Sigmoid colon (tissue), 6 donors: ENCODE measurements at regions not wholly inside any gene's neighbourhood (a gene's known extent, or its start where the extent isn't known, plus 50 kb on each side); places are given as distances from the start of the nearest gene placed in this dataset.

Source experiments
- DNase-seq: peaks from one replicate; pipeline ENCODE4 v3.0.0-alpha.2; 2019
- H3K27ac ChIP-seq, 4 donors: fragments of 200-600 bp; sonication (generic); one replicate each; pipeline ENCODE4 v1.5.1; 2016 to 2019; ENCODE audit warnings: mild to moderate bottlenecking in 1 of 4
- H3K27me3 ChIP-seq, 3 donors: fragments of 200-600 bp; sonication (generic); one replicate each; pipeline ENCODE4 v1.5.1; 2019; ENCODE audit warnings: mild to moderate bottlenecking in 1 of 3
- H3K36me3 ChIP-seq, 4 donors: fragments of 200-600 bp; sonication (generic); one replicate each; pipeline ENCODE4 v1.5.1; 2016 to 2019
- H3K4me1 ChIP-seq, 4 donors: fragments of 200-600 bp; sonication (generic); one replicate each; pipeline ENCODE4 v1.5.1; 2017 to 2019
- H3K4me3 ChIP-seq, 4 donors: fragments of 200-600 bp; sonication (generic); one replicate each; pipeline ENCODE4 v1.5.1; 2017 to 2019; ENCODE audit warnings: mild to moderate bottlenecking in 2 of 4, moderate library complexity in 1 of 4
- H3K9me3 ChIP-seq, 4 donors: fragments of 200-600 bp in 3 of 4; sonication (generic) in 3 of 4; one replicate each; pipeline versions ENCODE4 v1.5.1 to v1.6.1; 2013 to 2019
- CTCF ChIP-seq, 4 experiments: fragments of 450-650 bp in 3 of 4; fragments of 200-600 bp in 1 of 4; IDR thresholded peaks; one replicate each; pipeline ENCODE4 v1.5.1; 2016 to 2019; ENCODE audit warnings: antibody characterized with exemption in 4 of 4, mild to moderate bottlenecking in 3 of 4, moderate library complexity in 2 of 4
- EP300 ChIP-seq, 4 donors: sonication (generic); formaldehyde crosslinking; IDR thresholded peaks; one replicate each; pipeline ENCODE4 v1.6.1; 2017; ENCODE audit warnings: antibody characterized with exemption in 4 of 4
- POLR2A ChIP-seq, 2 donors: fragments of 450-650 bp; IDR thresholded peaks; one replicate each; pipeline ENCODE4 v1.6.1; 2016; ENCODE audit warnings: antibody characterized with exemption in 2 of 2, mild to moderate bottlenecking in 2 of 2, moderate library complexity in 2 of 2
- POLR2AphosphoS5 ChIP-seq, 4 donors: sonication (generic); formaldehyde crosslinking; IDR thresholded peaks; one replicate each; pipeline ENCODE4 v1.6.1; 2017; ENCODE audit warnings: antibody characterized with exemption in 4 of 4
- WGBS, 2 donors: extraction: QIAGEN DNeasy Blood & Tissue Kit; methylation state at CpG; one replicate each; pipeline ENCODE4 v1.1.7; 2013; 5-methylcytosine and 5-hydroxymethylcytosine counted together
- intact Hi-C: fragments of 100-400 bp; cut with DNase I; formaldehyde crosslinking; loops from one replicate; pipeline ENCODE4 v1.15.1; 2023
- donor health status: healthy with polysubstance abuse.
- donor health status: healthy.

DNA sequence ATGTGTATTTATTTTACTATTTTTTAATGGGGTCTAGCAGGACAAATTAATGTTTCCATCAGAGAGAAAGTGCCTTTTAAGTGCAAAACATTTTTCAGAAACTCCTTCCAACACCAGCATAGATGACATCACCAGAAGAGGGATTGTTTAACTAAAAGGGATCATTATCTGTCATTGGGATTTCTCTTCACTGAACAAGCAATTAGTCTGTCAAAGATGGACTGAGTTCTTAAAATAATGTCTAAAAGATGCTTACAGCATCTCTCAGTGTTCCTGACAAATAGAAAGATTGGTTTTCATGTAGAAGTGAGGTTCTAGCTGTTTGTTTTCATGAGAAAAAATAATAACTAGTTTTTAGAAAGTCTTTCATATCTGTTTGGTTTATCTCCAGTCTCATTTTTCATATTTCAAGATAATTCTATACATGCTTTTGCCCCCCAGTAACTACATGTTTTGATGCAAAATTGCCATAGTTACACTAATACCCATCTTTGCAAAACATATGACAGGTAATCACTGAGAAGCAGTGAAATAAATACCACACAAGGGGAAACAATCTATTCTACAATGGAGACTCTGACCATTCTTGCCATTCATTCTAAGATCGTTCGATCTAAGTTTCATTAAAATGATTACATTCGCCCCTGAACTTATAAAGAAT is 850.3 kb downstream of the GALC start:
- Histone ChIP-seq H3K27me3 (no peaks in the 10 kb centered on the region), H3K36me3 (no peaks in the 10 kb centered on the region), H3K9me3 (peaks cover 0 to 3% (median 0%) of the 10 kb centered on the region in 4 donors), H3K4me1 (peaks cover 0 to 8% (median 0%) of the 10 kb centered on the region in 4 donors), H3K4me3 (no peak overlapping the region), H3K27ac (no peak overlapping the region)
- no peak for DNase-seq
- TF ChIP-seq POLR2A (IDR thresholded peaks at IDR 0.05) = no peak
- no peak for TF ChIP-seq POLR2AphosphoS5 (IDR thresholded peaks at IDR 0.05)
- no peak for TF ChIP-seq EP300 (IDR thresholded peaks at IDR 0.05)
- no peak for TF ChIP-seq CTCF (IDR thresholded peaks at IDR 0.05)
- WGBS, 2 donors = 91 to 96% methylated on average over 3 of the region's 3 CpGs
- intact Hi-C loops = no loop called here

DNA sequence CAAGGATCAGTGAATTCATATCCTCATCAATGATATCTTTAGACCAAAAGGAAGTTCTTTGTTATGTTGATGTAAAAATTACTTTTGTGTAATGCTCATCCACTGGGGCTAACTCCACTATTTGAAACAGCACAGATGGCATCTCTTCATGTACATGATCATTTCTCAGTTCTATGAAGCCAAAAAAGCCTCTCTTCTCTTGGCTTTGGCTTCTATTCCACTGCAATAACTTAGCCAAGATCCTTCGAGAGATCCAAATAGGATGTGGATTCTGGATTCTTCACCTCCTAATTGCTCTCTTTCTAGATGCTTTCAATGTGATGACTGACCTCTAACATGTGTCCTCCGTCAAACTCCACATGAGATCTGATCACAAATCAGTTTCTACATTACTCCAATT is 851.2 kb downstream of the GALC start:
- peaks cover 0 to 3% (median 0%) of the 10 kb centered on the region in 4 donors for H3K9me3 ChIP-seq
- TF ChIP-seq EP300 (IDR thresholded peaks at IDR 0.05) (no peak), CTCF (IDR thresholded peaks at IDR 0.05) (no peak)
- no peak overlapping the region for H3K27ac ChIP-seq
- no peaks in the 10 kb centered on the region for H3K36me3 ChIP-seq
- no peak overlapping the region for H3K4me3 ChIP-seq
- H3K4me1 ChIP-seq = peaks cover 0 to 8% (median 0%) of the 10 kb centered on the region in 4 donors
- no peaks in the 10 kb centered on the region for H3K27me3 ChIP-seq
- 60 to 70% methylated on average over 2 of the region's 2 CpGs for WGBS, 2 donors
- DNase-seq = no peak
- intact Hi-C loops = no loop called here

DNA sequence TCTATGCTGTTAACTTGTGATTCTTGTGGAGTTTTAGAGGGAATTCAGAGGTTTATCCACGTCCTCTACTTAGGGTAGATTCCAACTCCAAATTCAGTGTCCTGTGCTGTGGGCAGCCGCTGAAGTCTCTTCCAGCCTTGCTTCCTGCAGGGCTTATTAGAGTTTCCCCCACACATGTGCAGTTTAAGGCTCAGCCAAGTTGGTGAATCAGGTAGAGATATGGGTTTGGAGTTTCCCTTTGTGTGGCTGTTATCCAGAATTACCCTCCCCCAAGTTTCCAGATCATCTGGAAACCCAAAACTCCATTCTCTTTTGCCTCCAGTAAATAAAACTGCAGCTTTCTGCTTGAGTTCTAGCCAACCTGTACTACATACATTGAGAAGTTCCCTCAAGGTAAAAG is 853.7 kb downstream of the GALC start:
- no peak overlapping the region for H3K4me3 ChIP-seq
- no peaks in the 10 kb centered on the region for H3K27me3 ChIP-seq
- peaks cover 0 to 8% (median 0%) of the 10 kb centered on the region in 4 donors for H3K4me1 ChIP-seq
- WGBS, 2 donors = 75 to 81% methylated on average over 2 of the region's 2 CpGs
- no peak for DNase-seq
- peaks cover 0 to 3% (median 0%) of the 10 kb centered on the region in 4 donors for H3K9me3 ChIP-seq
- intact Hi-C loops = no loop called here
- TF ChIP-seq CTCF (IDR thresholded peaks at IDR 0.05) (no peak), POLR2AphosphoS5 (IDR thresholded peaks at IDR 0.05) (no peak), EP300 (IDR thresholded peaks at IDR 0.05) (no peak), POLR2A (IDR thresholded peaks at IDR 0.05) (no peak)
- H3K36me3 ChIP-seq = no peaks in the 10 kb centered on the region
- H3K27ac ChIP-seq = no peak overlapping the region

DNA sequence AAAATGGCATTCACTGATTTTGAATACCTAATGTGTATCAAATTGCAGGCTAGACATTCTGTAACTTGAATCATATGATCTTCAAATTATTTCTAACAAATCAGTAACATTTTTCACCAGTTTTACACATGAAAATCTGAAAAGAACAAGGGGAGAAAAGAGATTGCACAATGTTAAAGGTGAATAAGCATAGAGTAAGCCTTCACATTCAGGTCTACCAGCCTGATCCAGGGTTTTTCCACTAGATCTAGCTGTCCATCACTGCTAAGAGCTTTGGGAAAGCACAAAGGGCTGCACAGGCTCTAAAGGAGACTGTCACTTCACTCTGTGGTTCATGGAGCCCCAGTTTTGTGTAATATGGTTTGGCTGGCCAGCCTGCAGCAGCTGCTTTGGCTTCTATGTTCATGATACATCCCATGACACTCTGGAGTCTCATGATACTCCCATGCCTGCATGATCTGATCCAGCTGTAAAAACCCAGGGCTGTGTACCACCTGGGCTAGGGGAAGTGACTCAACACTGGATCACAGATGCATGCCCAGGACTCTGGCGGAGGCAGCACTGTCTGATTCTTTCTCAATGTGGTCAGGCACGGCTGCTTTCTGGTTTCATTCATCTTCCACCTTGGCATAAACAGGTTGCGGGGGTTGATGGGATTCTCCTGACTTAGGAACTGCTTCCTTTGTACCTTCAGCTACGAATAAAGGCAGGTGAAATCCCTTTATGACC is 859.7 kb downstream of the GALC start:
- intact Hi-C loops = no loop called here
- no peaks in the 10 kb centered on the region for H3K27me3 ChIP-seq
- no peaks in the 10 kb centered on the region for H3K9me3 ChIP-seq
- TF ChIP-seq POLR2A (IDR thresholded peaks at IDR 0.05) (no peak), EP300 (IDR thresholded peaks at IDR 0.05) (no peak), CTCF (IDR thresholded peaks at IDR 0.05) (no peak), POLR2AphosphoS5 (IDR thresholded peaks at IDR 0.05) (peak in 3 of 4 donors; percentile 17 to 34 (median 24))
- no peak overlapping the region for H3K4me3 ChIP-seq
- no peak overlapping the region for H3K27ac ChIP-seq
- 67 to 68% methylated on average over 4 of the region's 4 CpGs for WGBS, 2 donors
- DNase-seq = no peak
- no peaks in the 10 kb centered on the region for H3K4me1 ChIP-seq
- no peaks in the 10 kb centered on the region for H3K36me3 ChIP-seq
